Neuronal stem cell (in vitro differentiated cells): ENCODE measurements at regions not wholly inside any gene's neighbourhood (a gene's known extent, or its start where the extent isn't known, plus 50 kb on each side); places are given as distances from the start of the nearest gene placed in this dataset.
A peak's percentile ranks its signal among the peaks of the same experiment; 100 is the strongest.
"Not testable (repeated sequence)": the region's sequence is repeated elsewhere in the genome, so short reads cannot be mapped to it uniquely, and the experiment has no call there.

ENCODE experiments used
- DNase-seq: peaks from one replicate; pipeline ENCODE4 v3.0.0-alpha.2; 2013; ENCODE audit warnings: low spot score
- H2AFZ ChIP-seq: one replicate; pipeline ENCODE4 v1.6.1; 2013; ENCODE audit warnings: mild to moderate bottlenecking, low read length, inconsistent platforms
- H2AK5ac ChIP-seq: 2 replicates; pipeline ENCODE4 v1.6.1; 2013; ENCODE audit warnings: low read depth, mild to moderate bottlenecking, inconsistent platforms, low read length, moderate library complexity, mixed read lengths
- H2BK120ac ChIP-seq: 2 replicates; pipeline ENCODE4 v1.6.1; 2013; ENCODE audit warnings: low read depth, mild to moderate bottlenecking, inconsistent platforms, low read length, moderate library complexity, mixed read lengths
- H2BK12ac ChIP-seq: one replicate; pipeline ENCODE4 v1.6.1; 2013; ENCODE audit warnings: low read length, inconsistent platforms
- H2BK15ac ChIP-seq: 2 replicates; pipeline ENCODE4 v1.6.1; 2013; ENCODE audit warnings: mild to moderate bottlenecking, low read length, inconsistent platforms, mixed read lengths
- H2BK5ac ChIP-seq: one replicate; pipeline ENCODE4 v1.6.1; 2013; ENCODE audit warnings: inconsistent platforms, mild to moderate bottlenecking, low read length, moderate library complexity
- H3K14ac ChIP-seq: one replicate; pipeline ENCODE4 v1.6.1; 2013; ENCODE audit warnings: low read length, inconsistent platforms
- H3K18ac ChIP-seq: 2 replicates; pipeline ENCODE4 v1.6.1; 2013; ENCODE audit warnings: low read length, inconsistent platforms
- H3K23ac ChIP-seq: 2 replicates; pipeline ENCODE4 v1.6.1; 2013; ENCODE audit warnings: low read depth, mild to moderate bottlenecking, mixed read lengths, low read length, inconsistent platforms; ENCODE audit not compliant: poor library complexity
- H3K27ac ChIP-seq: replicated peaks from 3 replicates; pipeline ENCODE4 v1.5.1; 2013; ENCODE audit warnings: low read length, inconsistent platforms
- H3K27me3 ChIP-seq, 3 experiments: 2 replicates each; pipeline ENCODE4 v1.6.1; 2013; ENCODE audit warnings: low read length in 3 of 3, mild to moderate bottlenecking in 2 of 3, inconsistent platforms in 1 of 3, low read depth in 1 of 3, mixed read lengths in 1 of 3, moderate library complexity in 1 of 3; ENCODE audit not compliant: control insufficient read depth in 3 of 3, insufficient read depth in 3 of 3
- H3K36me3 ChIP-seq, 2 donors: replicated peaks in 1 of 2; 2 replicates each; pipeline ENCODE4 v1.6.1; 2013; ENCODE audit warnings: low read length in 2 of 2; ENCODE audit not compliant: control insufficient read depth in 2 of 2, insufficient read depth in 2 of 2
- H3K4ac ChIP-seq: 2 replicates; pipeline ENCODE4 v1.6.1; 2013; ENCODE audit warnings: inconsistent platforms, mild to moderate bottlenecking, low read length, moderate library complexity
- H3K4me1 ChIP-seq, 2 donors: 1 replicate in 1 of 2; 2 replicates in 1 of 2; pipeline ENCODE4 v1.6.1; 2013; ENCODE audit warnings: low read length in 2 of 2, low read depth in 1 of 2; ENCODE audit not compliant: control insufficient read depth in 2 of 2, insufficient read depth in 1 of 2
- H3K4me2 ChIP-seq: one replicate; pipeline ENCODE4 v1.6.1; 2013; ENCODE audit warnings: mild to moderate bottlenecking, low read length, inconsistent platforms; ENCODE audit not compliant: insufficient read depth, poor library complexity, severe bottlenecking
- H3K4me3 ChIP-seq, 2 donors: 2 replicates each; pipeline ENCODE4 v1.5.1; 2013; ENCODE audit warnings: low read length in 2 of 2, mild to moderate bottlenecking in 2 of 2, inconsistent platforms in 1 of 2, moderate library complexity in 1 of 2
- H3K79me1 ChIP-seq: one replicate; pipeline ENCODE4 v1.6.1; 2013; ENCODE audit warnings: low read depth, mild to moderate bottlenecking, inconsistent platforms, low read length, moderate library complexity
- H3K9ac ChIP-seq: one replicate; pipeline ENCODE4 v1.6.1; 2013; ENCODE audit warnings: mild to moderate bottlenecking, low read depth, low read length, inconsistent platforms; ENCODE audit not compliant: poor library complexity
- H3K9me3 ChIP-seq, 2 donors: replicated peaks in 1 of 2; 2 replicates each; pipeline versions ENCODE3 to v1.6.1; 2013; ENCODE audit warnings: low read length in 2 of 2, mild to moderate bottlenecking in 2 of 2, inconsistent platforms in 1 of 2, low read depth in 1 of 2, mixed read lengths in 1 of 2, moderate library complexity in 1 of 2; ENCODE audit not compliant: control insufficient read depth in 2 of 2, insufficient read depth in 1 of 2
- H4K8ac ChIP-seq: one replicate; pipeline ENCODE4 v1.6.1; 2013; ENCODE audit warnings: low read depth, mild to moderate bottlenecking, inconsistent platforms, low read length, moderate library complexity
- H4K91ac ChIP-seq: one replicate; pipeline ENCODE4 v1.6.1; 2013; ENCODE audit warnings: low read length, low read depth, mild to moderate bottlenecking, inconsistent platforms; ENCODE audit not compliant: poor library complexity
- WGBS, 2 donors: extraction: QIAGEN DNeasy Blood & Tissue Kit; methylation state at CpG; one replicate each; pipeline ENCODE4 v1.1.7; 2013; ENCODE audit warnings: missing lambda C conversion rate in 2 of 2, mixed read lengths in 1 of 2; ENCODE audit not compliant: insufficient read length in 2 of 2, insufficient replicate concordance in 1 of 2; ENCODE audit errors: extremely low coverage in 2 of 2; 5-methylcytosine and 5-hydroxymethylcytosine counted together

DNA sequence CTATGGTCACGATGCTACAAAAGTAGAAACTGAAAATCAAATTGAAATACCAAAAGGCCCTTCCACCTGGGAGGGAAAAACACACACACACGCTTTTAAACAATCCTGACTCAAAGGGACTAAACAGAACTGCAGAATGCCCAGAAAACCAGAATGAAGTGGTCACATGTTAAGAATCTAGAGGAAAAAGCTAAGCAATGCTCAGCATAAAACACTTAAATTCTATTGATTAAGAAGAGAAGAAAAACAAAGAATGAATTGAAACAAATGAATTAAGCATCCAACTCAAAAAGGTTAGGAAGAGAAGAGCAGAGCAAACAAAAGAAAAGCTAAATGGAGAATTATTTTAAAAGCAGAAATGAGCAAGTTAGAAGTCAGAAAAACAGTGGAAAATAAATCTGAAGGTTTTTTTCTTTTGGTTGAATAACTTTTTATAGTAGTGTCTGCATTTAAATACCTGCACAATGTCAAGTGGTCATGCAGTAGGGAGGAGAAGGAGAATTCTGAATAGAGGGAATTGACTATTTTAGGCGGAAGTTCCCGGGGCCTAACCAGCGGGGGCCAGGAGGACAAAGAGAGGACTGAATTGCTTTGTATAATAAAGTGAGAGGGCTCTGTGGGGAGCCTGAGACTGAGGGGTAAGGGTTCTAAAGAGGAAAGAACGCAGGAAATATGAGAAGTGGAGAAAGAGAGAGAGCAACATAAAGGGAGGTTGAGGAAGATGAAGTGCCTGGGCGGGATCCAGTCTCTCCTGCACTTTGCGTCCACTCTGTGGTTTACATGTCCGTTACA lies 146.8 kb downstream of the ATPSCKMT start:
- peaks cover 5 to 11% of the 10 kb centered on the region in 2 donors for H3K4me1 ChIP-seq
- no peak overlapping the region for H3K23ac ChIP-seq
- no peak overlapping the region for H3K4ac ChIP-seq
- H4K91ac ChIP-seq: no peak overlapping the region
- no peaks in the 10 kb centered on the region for H3K27me3 ChIP-seq
- H3K14ac ChIP-seq: no peak overlapping the region
- no peak overlapping the region for H2BK12ac ChIP-seq
- no CpG with 5 or more reads among the region's 9 CpGs for WGBS, 2 donors
- no peak overlapping the region for H2BK5ac ChIP-seq
- H2BK120ac ChIP-seq: no peak overlapping the region
- H3K18ac ChIP-seq: no peak overlapping the region
- peaks cover 0 to 2% of the 10 kb centered on the region in 2 donors for H3K36me3 ChIP-seq
- H3K4me3 ChIP-seq: no peak overlapping the region
- no peak overlapping the region for H4K8ac ChIP-seq
- H2AK5ac ChIP-seq: no peak overlapping the region
- H3K79me1 ChIP-seq: no peaks in the 10 kb centered on the region
- no peak overlapping the region for H3K9ac ChIP-seq
- H3K4me2 ChIP-seq: no peak overlapping the region
- H3K27ac ChIP-seq: peak overlapping the region; percentile 88
- peak overlapping the region; percentile 40 for H2AFZ ChIP-seq
- peak; percentile 55 for DNase-seq
- H2BK15ac ChIP-seq: no peak overlapping the region
- peaks cover 2 to 26% of the 10 kb centered on the region in 2 donors for H3K9me3 ChIP-seq

DNA sequence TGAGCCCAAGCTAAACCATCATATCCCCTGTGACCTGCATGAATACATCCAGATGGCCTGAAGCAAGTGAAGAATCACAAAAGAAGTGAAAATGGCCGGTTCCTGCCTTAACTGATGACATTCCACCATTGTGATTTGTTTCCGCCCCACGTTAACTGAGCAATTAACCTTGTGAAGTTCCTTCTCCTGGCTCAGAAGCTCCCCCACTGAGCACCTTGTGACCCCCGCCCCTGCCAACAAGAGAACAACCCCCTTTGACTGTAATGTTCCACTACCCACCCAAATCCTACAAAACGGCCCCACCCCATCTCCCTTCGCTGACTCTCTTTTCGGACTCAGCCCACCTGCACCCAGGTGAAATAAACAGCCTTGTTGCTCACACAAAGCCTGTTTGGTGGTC lies 147.5 kb downstream of the ATPSCKMT start:
- not testable (repeated sequence) for H3K14ac ChIP-seq, H2BK120ac ChIP-seq, H2BK5ac ChIP-seq, H3K4me2 ChIP-seq, H3K18ac ChIP-seq, H2AK5ac ChIP-seq, H2BK15ac ChIP-seq, H3K79me1 ChIP-seq, H3K36me3 ChIP-seq, DNase-seq, H3K4ac ChIP-seq, H2BK12ac ChIP-seq, H3K23ac ChIP-seq, H4K8ac ChIP-seq, H3K27me3 ChIP-seq, H3K9ac ChIP-seq, H3K4me3 ChIP-seq, H4K91ac ChIP-seq
- WGBS, 2 donors: no CpG with 5 or more reads among the region's 7 CpGs
- Histone ChIP-seq H2AFZ (peak overlapping the region; percentile 40), H3K9me3 (peaks cover 2 to 26% of the 10 kb centered on the region in 2 donors), H3K4me1 (peaks cover 5 to 11% of the 10 kb centered on the region in 2 donors), H3K27ac (peak overlapping the region; percentile 82)

DNA sequence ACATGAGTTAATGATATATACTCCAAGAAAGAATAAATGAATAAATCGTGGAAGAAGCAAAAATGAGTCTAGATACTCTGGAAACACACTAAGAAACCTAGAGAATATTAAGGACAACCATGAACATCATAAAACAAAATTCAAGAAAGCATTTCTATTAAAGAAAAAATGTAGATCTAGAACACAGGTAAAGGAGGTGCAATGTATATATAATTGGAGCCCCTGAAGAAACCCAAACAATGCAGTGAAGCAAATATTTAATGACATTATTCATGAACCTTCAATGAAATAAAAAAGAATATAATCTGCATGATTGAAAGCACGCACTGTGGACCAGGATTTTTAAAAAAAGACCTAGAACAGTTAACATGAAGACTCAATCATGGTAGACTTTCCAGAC lies 150.1 kb downstream of the ATPSCKMT start:
- Histone ChIP-seq H2BK5ac (no peak overlapping the region), H3K4ac (no peak overlapping the region), H3K18ac (no peak overlapping the region), H2AK5ac (no peak overlapping the region), H2AFZ (no peak overlapping the region), H3K9me3 (peaks cover 2 to 21% of the 10 kb centered on the region in 2 donors), H3K23ac (no peak overlapping the region), H3K27me3 (no peaks in the 10 kb centered on the region), H4K8ac (no peak overlapping the region), H3K79me1 (no peaks in the 10 kb centered on the region), H2BK12ac (no peak overlapping the region), H3K4me1 (peaks cover 5 to 11% of the 10 kb centered on the region in 2 donors), H3K14ac (no peak overlapping the region), H2BK15ac (no peak overlapping the region), H2BK120ac (no peak overlapping the region), H3K36me3 (no peaks in the 10 kb centered on the region), H3K4me3 (no peak overlapping the region), H3K9ac (no peak overlapping the region), H3K27ac (no peak overlapping the region), H4K91ac (no peak overlapping the region), H3K4me2 (no peak overlapping the region)
- no CpG with 5 or more reads among the region's 2 CpGs for WGBS, 2 donors
- no peak for DNase-seq

DNA sequence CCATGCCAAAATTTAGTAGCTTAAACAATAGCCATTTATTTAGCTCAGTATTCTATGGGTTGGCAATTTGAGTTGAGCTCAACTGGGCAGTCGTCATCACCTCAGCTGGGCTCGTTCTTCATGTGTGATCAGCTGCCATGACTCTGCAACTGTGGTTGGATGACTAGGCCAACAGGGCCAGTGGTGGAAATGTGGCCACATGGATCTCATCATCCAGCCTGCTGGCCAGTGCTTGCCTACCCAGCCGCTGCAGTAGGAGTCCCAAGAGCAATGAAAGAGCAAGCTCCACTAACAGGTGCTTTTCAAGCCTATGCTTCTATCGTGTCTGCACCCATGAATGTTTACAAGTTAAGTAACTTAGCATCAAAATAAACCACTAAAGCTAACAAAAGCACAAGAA lies 158.0 kb downstream of the ATPSCKMT start:
- Histone ChIP-seq H2BK120ac (no peak overlapping the region), H3K9ac (peak overlapping the region; percentile 30), H2AFZ (no peak overlapping the region), H3K4me3 (no peak overlapping the region), H3K4ac (no peak overlapping the region), H3K14ac (no peak overlapping the region), H3K23ac (no peak overlapping the region), H3K4me1 (no peaks in the 10 kb centered on the region), H3K9me3 (peaks cover 2 to 10% of the 10 kb centered on the region in 2 donors), H2BK5ac (no peak overlapping the region), H2BK15ac (no peak overlapping the region), H3K36me3 (no peaks in the 10 kb centered on the region), H4K91ac (no peak overlapping the region), H3K27ac (no peak overlapping the region), H3K27me3 (no peaks in the 10 kb centered on the region), H3K79me1 (no peaks in the 10 kb centered on the region), H2AK5ac (no peak overlapping the region), H2BK12ac (no peak overlapping the region), H4K8ac (no peak overlapping the region), H3K18ac (no peak overlapping the region), H3K4me2 (no peak overlapping the region)
- no CpG with 5 or more reads among the region's 4 CpGs for WGBS, 2 donors
- DNase-seq: no peak
